Natural killer cell (primary cell): ENCODE measurements at regions not wholly inside any gene's neighbourhood (a gene's known extent, or its start where the extent isn't known, plus 50 kb on each side); places are given as distances from the start of the nearest gene placed in this dataset.

Experiments
- ATAC-seq, 3 donors: fragments of 150-1000 bp in 2 of 3; fragments of 200-7000 bp in 1 of 3; cut with Tn5 transposase; 1 replicate in 1 of 3; 2 replicates in 2 of 3; pipeline ENCODE4 v1.10.0; 2021; ENCODE audit warnings: mild to moderate bottlenecking in 2 of 3, moderate library complexity in 2 of 3
- DNase-seq, 2 donors: peaks; one replicate each; pipeline versions ENCODE4 v3.0.0 to v3.0.0-alpha.2; 2013 to 2021; ENCODE audit warnings: mixed read lengths in 1 of 2
- H3K27ac ChIP-seq: one replicate; pipeline ENCODE4 v1.5.1; 2013; ENCODE audit warnings: mild to moderate bottlenecking, low read length
- H3K27me3 ChIP-seq: one replicate; pipeline ENCODE4 v1.6.1; 2013; ENCODE audit warnings: low read length; ENCODE audit not compliant: control insufficient read depth, insufficient read depth
- H3K36me3 ChIP-seq: one replicate; pipeline ENCODE4 v1.6.1; 2013; ENCODE audit warnings: low read length; ENCODE audit not compliant: control insufficient read depth, insufficient read depth
- H3K4me1 ChIP-seq: one replicate; pipeline ENCODE4 v1.6.1; 2013; ENCODE audit warnings: low read length; ENCODE audit not compliant: control insufficient read depth, insufficient read depth
- H3K4me3 ChIP-seq: one replicate; pipeline ENCODE4 v1.5.1; 2013; ENCODE audit warnings: low read length
- H3K9me3 ChIP-seq: one replicate; pipeline ENCODE4 v1.6.1; 2013; ENCODE audit warnings: low read length; ENCODE audit not compliant: control insufficient read depth, insufficient read depth
- H3K27ac Mint-ChIP-seq, 2 donors: one replicate each; pipeline ENCODE4 v1.8.0; 2022; ENCODE audit warnings: mild to moderate bottlenecking in 2 of 2, mixed read lengths in 2 of 2, moderate library complexity in 1 of 2
- H3K27me3 Mint-ChIP-seq, 2 donors: one replicate each; pipeline ENCODE4 v1.8.0; 2022; ENCODE audit warnings: low read depth in 2 of 2, mixed read lengths in 2 of 2
- H3K36me3 Mint-ChIP-seq: one replicate; pipeline ENCODE4 v1.8.0; 2022; ENCODE audit warnings: mixed read lengths
- H3K4me1 Mint-ChIP-seq, 2 donors: one replicate each; pipeline ENCODE4 v1.8.0; 2022; ENCODE audit warnings: mixed read lengths in 2 of 2
- H3K4me3 Mint-ChIP-seq: one replicate; pipeline ENCODE4 v1.8.0; 2022; ENCODE audit warnings: mild to moderate bottlenecking, moderate library complexity, mixed read lengths
- H3K9me3 Mint-ChIP-seq, 2 donors: one replicate each; pipeline ENCODE4 v1.8.0; 2022; ENCODE audit warnings: mixed read lengths in 2 of 2
- WGBS: methylation state at CpG from one replicate; pipeline ENCODE4 v1.1.7; 2013; ENCODE audit warnings: missing lambda C conversion rate; ENCODE audit not compliant: insufficient coverage; 5-methylcytosine and 5-hydroxymethylcytosine counted together
- intact Hi-C: fragments of 100-400 bp; cut with micrococcal nuclease; formaldehyde crosslinking; loops from one replicate; pipeline ENCODE4 v1.14.2; 2022
- TF ChIP-seq, protein P1 (sequence below): fragments of 200-600 bp; IDR thresholded peaks from one replicate; pipeline ENCODE4 v1.8.0; 2022; ENCODE audit warnings: antibody characterized with exemption

DNA sequence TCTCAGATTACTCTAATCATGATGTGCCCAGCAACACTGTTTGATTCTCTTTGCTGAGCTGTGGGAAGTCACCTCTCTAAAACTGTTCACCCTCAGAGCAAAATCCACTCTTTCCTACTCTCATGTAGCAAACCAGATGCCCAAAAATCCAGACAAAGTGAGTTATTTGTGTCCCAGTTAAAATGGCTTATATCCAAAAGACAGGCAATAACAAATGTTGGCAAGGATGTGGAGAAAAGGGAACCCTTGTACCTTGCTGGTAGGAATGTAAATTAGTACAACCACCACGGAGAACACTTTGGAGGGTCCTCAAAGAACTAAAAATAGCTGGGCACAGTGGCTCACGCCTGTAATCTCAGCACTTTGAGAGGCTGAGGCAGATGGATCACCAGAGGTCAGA is 384.0 kb downstream of the HHIPL2 start:
- H3K36me3 Mint-ChIP-seq, result no peaks in the 10 kb centered on the region
- ATAC-seq (no peak), DNase-seq (no peak)
- no peaks in the 10 kb centered on the region for H3K4me1 ChIP-seq
- H3K4me3 Mint-ChIP-seq, result no peak overlapping the region
- peaks cover 0 to 11% of the 10 kb centered on the region in 2 donors for H3K27me3 Mint-ChIP-seq
- peaks cover 5 to 13% of the 10 kb centered on the region in 2 donors for H3K4me1 Mint-ChIP-seq
- H3K27me3 ChIP-seq, result no peaks in the 10 kb centered on the region
- no peaks in the 10 kb centered on the region for H3K9me3 Mint-ChIP-seq
- H3K36me3 ChIP-seq, result no peaks in the 10 kb centered on the region
- WGBS, result 80% methylated on average over 2 of the region's 2 CpGs
- no peak overlapping the region for H3K27ac ChIP-seq
- H3K4me3 ChIP-seq, result no peak overlapping the region
- TF ChIP-seq, protein P1, sequence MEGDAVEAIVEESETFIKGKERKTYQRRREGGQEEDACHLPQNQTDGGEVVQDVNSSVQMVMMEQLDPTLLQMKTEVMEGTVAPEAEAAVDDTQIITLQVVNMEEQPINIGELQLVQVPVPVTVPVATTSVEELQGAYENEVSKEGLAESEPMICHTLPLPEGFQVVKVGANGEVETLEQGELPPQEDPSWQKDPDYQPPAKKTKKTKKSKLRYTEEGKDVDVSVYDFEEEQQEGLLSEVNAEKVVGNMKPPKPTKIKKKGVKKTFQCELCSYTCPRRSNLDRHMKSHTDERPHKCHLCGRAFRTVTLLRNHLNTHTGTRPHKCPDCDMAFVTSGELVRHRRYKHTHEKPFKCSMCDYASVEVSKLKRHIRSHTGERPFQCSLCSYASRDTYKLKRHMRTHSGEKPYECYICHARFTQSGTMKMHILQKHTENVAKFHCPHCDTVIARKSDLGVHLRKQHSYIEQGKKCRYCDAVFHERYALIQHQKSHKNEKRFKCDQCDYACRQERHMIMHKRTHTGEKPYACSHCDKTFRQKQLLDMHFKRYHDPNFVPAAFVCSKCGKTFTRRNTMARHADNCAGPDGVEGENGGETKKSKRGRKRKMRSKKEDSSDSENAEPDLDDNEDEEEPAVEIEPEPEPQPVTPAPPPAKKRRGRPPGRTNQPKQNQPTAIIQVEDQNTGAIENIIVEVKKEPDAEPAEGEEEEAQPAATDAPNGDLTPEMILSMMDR, result no peak
- H3K27ac Mint-ChIP-seq, result no peak overlapping the region
- no peaks in the 10 kb centered on the region for H3K9me3 ChIP-seq
- intact Hi-C loops, result no loop called here

DNA sequence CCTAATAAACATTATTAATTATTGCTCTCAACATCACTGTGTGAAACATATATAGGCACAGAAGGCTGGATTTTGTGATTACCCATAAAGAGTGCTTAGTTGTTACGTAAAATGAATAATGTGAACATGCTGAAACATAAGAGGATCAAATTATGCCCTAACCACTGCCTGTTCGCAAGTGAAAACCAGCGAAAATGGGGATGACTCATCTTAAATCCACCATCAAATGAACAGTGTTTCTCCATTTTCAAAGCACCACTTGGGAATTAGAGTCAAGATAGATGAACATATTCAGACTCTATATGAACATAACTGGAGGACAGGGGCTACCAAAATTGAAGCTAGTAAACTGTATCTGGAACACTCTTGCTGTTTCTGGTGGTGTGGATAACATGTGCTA is 386.2 kb downstream of the HHIPL2 start:
- DNase-seq (no peak), ATAC-seq (no peak)
- H3K4me3 Mint-ChIP-seq, result no peak overlapping the region
- H3K4me1 Mint-ChIP-seq, result peaks cover 5 to 13% of the 10 kb centered on the region in 2 donors
- no peak overlapping the region for H3K4me3 ChIP-seq
- no peak overlapping the region for H3K27ac Mint-ChIP-seq
- no peaks in the 10 kb centered on the region for H3K36me3 ChIP-seq
- intact Hi-C loops, result no loop called here
- no peaks in the 10 kb centered on the region for H3K27me3 ChIP-seq
- H3K36me3 Mint-ChIP-seq, result no peaks in the 10 kb centered on the region
- no peaks in the 10 kb centered on the region for H3K4me1 ChIP-seq
- peaks cover 0 to 6% of the 10 kb centered on the region in 2 donors for H3K27me3 Mint-ChIP-seq
- H3K9me3 ChIP-seq, result peaks cover 7% of the 10 kb centered on the region
- TF ChIP-seq, protein P1, result no peak
- H3K27ac ChIP-seq, result no peak overlapping the region
- WGBS, result 51% methylated on average over 3 of the region's 3 CpGs
- peaks cover 7 to 8% of the 10 kb centered on the region in 2 donors for H3K9me3 Mint-ChIP-seq

DNA sequence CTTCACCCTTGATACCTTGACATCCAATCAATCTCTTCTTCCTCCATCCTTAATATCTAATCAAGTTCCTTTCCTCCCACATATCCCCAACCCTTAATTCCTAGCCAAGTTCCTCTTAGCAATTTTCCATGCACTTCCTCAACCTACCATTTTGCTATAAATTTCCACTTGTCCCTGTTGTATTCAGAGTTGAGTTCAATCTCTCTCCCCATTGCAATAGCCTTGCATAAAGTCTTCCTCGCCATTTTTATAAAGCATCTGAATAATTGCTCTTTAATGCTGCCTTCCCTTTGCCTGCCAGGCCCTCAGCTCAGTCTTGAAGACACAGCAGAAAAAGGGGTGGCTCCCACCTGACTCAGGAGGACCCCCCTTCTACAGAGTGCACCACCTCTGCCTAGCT is 390.3 kb downstream of the HHIPL2 start:
- Histone ChIP-seq H3K4me3 (no peak overlapping the region), H3K9me3 (peaks cover 7% of the 10 kb centered on the region), H3K4me1 (no peaks in the 10 kb centered on the region), H3K27me3 (no peaks in the 10 kb centered on the region), H3K36me3 (no peaks in the 10 kb centered on the region), H3K27ac (no peak overlapping the region)
- Mint-ChIP-seq H3K27ac (no peak overlapping the region), H3K36me3 (no peaks in the 10 kb centered on the region), H3K27me3 (peaks cover 0 to 6% of the 10 kb centered on the region in 2 donors), H3K9me3 (peaks cover 7 to 8% of the 10 kb centered on the region in 2 donors), H3K4me3 (no peak overlapping the region), H3K4me1 (peaks cover 5 to 13% of the 10 kb centered on the region in 2 donors)
- no peak for ATAC-seq
- DNase-seq, result no peak
- intact Hi-C loops, result no loop called here
- 94% methylated on average over 1 of the region's 1 CpG for WGBS
- TF ChIP-seq, protein P1, result no peak

DNA sequence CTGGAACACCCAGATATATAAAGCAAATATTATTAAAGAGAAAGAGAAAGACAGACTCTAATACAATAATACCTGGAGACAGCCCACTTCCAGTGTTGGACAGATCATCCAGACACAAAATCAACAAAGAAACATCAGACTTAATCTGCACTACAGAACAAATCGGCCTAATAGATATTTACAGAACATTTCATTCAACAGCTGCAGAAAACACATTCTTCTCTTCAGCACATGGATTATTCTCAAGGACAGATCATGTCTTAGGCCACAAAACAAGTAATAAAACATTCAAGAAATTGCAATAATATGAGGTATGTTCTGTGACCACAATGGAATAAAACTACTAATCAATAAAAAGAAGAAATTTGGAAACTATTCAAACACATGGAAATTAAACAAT is 398.3 kb upstream of the DUSP10 start:
- Mint-ChIP-seq H3K4me3 (no peak overlapping the region), H3K36me3 (no peaks in the 10 kb centered on the region), H3K27ac (no peak overlapping the region), H3K9me3 (no peaks in the 10 kb centered on the region), H3K4me1 (peaks cover 0 to 2% of the 10 kb centered on the region in 2 donors), H3K27me3 (no peaks in the 10 kb centered on the region)
- Histone ChIP-seq H3K9me3 (no peaks in the 10 kb centered on the region), H3K27ac (no peak overlapping the region), H3K27me3 (no peaks in the 10 kb centered on the region), H3K4me3 (no peak overlapping the region), H3K4me1 (no peaks in the 10 kb centered on the region), H3K36me3 (no peaks in the 10 kb centered on the region)
- DNase-seq, result no peak
- no peak for ATAC-seq
- intact Hi-C loops, result no loop called here
- TF ChIP-seq, protein P1, result no peak
- 87% methylated on average over 1 of the region's 1 CpG for whole genome bisulfite sequencing
